Endothelial cell (in vitro differentiated cells): ENCODE measurements at regions not wholly inside any gene's neighbourhood (a gene's known extent, or its start where the extent isn't known, plus 50 kb on each side); places are given as distances from the start of the nearest gene placed in this dataset.

Source experiments
- DNase-seq: peaks from one replicate; pipeline ENCODE4 v3.0.0; 2021; ENCODE audit warnings: low spot score
- H3K27ac Mint-ChIP-seq: one replicate; pipeline ENCODE4 v1.8.0; 2021; ENCODE audit warnings: mixed read lengths, inconsistent platforms; ENCODE audit not compliant: unreplicated experiment
- H3K27me3 Mint-ChIP-seq: one replicate; pipeline ENCODE4 v1.8.0; 2021; ENCODE audit warnings: mild to moderate bottlenecking, moderate library complexity, mixed read lengths, inconsistent platforms; ENCODE audit not compliant: unreplicated experiment
- H3K36me3 Mint-ChIP-seq: one replicate; pipeline ENCODE4 v1.8.0; 2021; ENCODE audit warnings: mild to moderate bottlenecking, low read depth, mixed read lengths, inconsistent platforms; ENCODE audit not compliant: unreplicated experiment
- H3K4me1 Mint-ChIP-seq: one replicate; pipeline ENCODE4 v1.8.0; 2021; ENCODE audit warnings: mild to moderate bottlenecking, mixed read lengths, inconsistent platforms; ENCODE audit not compliant: unreplicated experiment
- H3K4me3 Mint-ChIP-seq: one replicate; pipeline ENCODE4 v1.8.0; 2021; ENCODE audit warnings: mild to moderate bottlenecking, mixed read lengths, inconsistent platforms; ENCODE audit not compliant: unreplicated experiment
- H3K9me3 Mint-ChIP-seq: one replicate; pipeline ENCODE4 v1.8.0; 2021; ENCODE audit warnings: mixed read lengths, inconsistent platforms; ENCODE audit not compliant: unreplicated experiment
- TF ChIP-seq, protein P1 (sequence below): fragments of 200-600 bp; sonication (generic); IDR thresholded peaks from one replicate; pipeline ENCODE4 v1.5.0; 2021; ENCODE audit warnings: antibody characterized with exemption; ENCODE audit not compliant: unreplicated experiment

DNA sequence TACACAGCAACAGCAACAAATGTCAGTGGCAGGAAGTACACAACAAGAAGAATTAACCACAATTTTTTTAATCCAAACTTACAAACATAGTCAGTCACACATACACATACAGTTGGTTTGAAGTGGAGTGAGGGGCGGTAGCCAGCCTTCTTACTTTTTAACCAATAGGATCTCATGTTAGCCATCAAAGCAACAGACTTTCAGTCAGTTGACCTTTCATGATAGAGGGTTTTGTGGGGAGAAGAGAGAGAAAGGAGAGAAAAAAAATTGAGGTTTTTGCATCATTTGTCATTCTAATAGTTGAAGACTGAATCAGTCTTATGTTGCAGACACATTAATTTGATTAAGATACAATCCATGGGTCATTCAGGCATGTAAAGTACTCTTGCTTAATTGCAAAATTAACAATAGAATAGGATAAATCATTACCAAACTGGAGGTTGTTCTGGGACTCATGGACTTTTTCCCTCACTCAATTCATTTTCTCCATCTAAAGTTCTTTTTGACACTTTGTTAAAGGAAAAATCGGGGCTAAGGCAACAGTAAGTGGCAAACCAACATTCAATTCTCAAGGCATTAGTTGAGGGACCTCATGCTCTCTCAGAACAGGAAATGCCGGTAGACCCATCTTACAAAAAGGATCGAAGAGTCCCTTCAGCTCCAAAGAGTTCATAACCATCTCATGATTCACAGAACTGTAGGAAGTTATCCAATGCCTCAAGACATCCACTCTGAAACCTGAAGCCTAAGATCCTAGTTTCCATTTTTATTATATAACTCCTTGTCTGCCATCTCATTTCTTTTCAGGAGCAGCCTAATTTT lies 159.5 kb upstream of the LPP start:
- H3K4me1 Mint-ChIP-seq: peaks cover 12% of the 10 kb centered on the region
- H3K4me3 Mint-ChIP-seq: no peak overlapping the region
- H3K27me3 Mint-ChIP-seq: no peaks in the 10 kb centered on the region
- no peak for DNase-seq
- H3K27ac Mint-ChIP-seq: no peak overlapping the region
- H3K36me3 Mint-ChIP-seq: no peaks in the 10 kb centered on the region
- TF ChIP-seq, protein P1, sequence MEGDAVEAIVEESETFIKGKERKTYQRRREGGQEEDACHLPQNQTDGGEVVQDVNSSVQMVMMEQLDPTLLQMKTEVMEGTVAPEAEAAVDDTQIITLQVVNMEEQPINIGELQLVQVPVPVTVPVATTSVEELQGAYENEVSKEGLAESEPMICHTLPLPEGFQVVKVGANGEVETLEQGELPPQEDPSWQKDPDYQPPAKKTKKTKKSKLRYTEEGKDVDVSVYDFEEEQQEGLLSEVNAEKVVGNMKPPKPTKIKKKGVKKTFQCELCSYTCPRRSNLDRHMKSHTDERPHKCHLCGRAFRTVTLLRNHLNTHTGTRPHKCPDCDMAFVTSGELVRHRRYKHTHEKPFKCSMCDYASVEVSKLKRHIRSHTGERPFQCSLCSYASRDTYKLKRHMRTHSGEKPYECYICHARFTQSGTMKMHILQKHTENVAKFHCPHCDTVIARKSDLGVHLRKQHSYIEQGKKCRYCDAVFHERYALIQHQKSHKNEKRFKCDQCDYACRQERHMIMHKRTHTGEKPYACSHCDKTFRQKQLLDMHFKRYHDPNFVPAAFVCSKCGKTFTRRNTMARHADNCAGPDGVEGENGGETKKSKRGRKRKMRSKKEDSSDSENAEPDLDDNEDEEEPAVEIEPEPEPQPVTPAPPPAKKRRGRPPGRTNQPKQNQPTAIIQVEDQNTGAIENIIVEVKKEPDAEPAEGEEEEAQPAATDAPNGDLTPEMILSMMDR: no peak
- H3K9me3 Mint-ChIP-seq: no peaks in the 10 kb centered on the region

DNA sequence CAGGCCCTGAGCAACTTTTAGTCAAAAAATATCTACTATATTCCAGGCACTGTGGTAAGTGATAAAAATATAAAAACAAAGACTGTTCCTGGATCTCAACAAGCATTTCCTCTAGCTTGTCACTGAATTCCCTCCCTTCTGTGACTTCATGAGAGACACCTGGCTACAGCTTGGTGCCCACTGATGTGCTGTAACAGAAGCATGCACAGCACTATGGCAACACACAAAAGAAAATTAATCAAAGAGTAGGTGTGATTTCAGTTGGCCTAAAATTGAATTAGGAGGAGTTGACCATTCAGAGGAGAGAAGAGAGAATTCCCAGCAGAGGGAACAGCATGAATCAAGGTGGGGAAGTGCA lies 158.9 kb upstream of the LPP start:
- no peaks in the 10 kb centered on the region for H3K9me3 Mint-ChIP-seq
- peaks cover 11% of the 10 kb centered on the region for H3K4me1 Mint-ChIP-seq
- H3K4me3 Mint-ChIP-seq: no peak overlapping the region
- TF ChIP-seq, protein P1: no peak
- no peak overlapping the region for H3K27ac Mint-ChIP-seq
- no peaks in the 10 kb centered on the region for H3K36me3 Mint-ChIP-seq
- H3K27me3 Mint-ChIP-seq: no peaks in the 10 kb centered on the region
- no peak for DNase-seq

DNA sequence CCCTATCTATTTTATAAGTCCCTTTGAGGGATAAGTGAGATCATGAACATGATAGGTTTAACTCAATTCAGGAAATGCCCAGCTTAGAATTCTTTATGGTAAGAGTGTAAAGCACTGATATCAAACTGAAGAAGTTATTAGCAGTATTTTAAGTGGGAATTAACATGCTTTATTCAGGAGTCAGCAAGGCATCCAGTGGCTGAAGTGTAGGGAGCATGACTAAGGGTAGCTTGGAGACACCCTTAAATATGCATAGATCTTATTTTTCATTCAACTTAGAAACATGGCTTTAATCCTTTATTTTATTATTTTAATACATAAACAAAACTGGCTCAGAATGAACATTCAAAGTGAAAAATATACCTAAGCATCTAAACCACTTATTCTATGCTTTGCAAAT lies 158.3 kb upstream of the LPP start:
- no peaks in the 10 kb centered on the region for H3K27me3 Mint-ChIP-seq
- TF ChIP-seq, protein P1: no peak
- no peaks in the 10 kb centered on the region for H3K9me3 Mint-ChIP-seq
- no peak overlapping the region for H3K4me3 Mint-ChIP-seq
- H3K27ac Mint-ChIP-seq: no peak overlapping the region
- peaks cover 11% of the 10 kb centered on the region for H3K4me1 Mint-ChIP-seq
- DNase-seq: no peak
- no peaks in the 10 kb centered on the region for H3K36me3 Mint-ChIP-seq

DNA sequence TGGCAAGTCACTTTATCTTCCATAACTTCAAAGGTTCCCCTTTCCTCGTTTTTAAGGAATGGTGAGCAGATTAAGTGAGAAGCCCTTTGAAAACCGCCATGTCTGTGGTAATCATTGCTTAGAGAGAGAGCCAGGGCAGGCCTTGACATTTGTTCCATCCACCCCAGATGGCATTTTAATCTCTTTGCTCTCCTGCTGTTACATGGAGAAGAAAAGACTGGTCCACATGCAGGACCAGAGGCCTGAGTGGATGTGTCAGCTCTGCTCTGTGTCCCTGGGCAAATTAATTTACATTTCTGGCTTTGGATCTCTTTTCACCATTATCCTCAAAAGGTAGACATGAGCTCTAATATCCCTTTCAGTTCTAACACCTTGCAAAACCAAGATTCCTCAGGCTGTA lies 157.3 kb upstream of the LPP start:
- no peak overlapping the region for H3K4me3 Mint-ChIP-seq

DNA sequence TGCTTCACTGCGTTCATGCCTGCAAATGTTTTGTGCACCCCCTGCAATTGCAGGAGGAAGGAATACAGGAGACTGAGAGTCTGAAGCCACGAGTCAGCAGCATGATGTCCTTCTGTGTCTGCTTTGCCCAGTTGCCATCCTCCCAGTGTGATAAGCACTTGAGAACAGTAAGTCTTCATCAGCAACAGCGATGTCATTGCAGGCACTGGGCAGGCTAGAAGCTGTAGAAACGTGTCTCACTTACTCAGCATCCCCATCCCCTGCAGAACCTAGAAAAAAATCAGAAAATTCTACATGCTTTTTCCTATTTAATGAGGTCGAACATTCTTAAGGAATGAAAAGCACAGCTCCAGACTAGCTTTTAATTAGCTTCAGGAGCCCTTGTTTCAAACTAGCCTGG lies 156.5 kb upstream of the LPP start:
- H3K27ac Mint-ChIP-seq: no peak overlapping the region
- no peaks in the 10 kb centered on the region for H3K9me3 Mint-ChIP-seq
- no peaks in the 10 kb centered on the region for H3K36me3 Mint-ChIP-seq
- DNase-seq: no peak
- peaks cover 11% of the 10 kb centered on the region for H3K4me1 Mint-ChIP-seq
- no peak overlapping the region for H3K4me3 Mint-ChIP-seq
- TF ChIP-seq, protein P1: no peak
- H3K27me3 Mint-ChIP-seq: peaks cover 1% of the 10 kb centered on the region

More for the DNA sequence above, 157.3 kb upstream of the LPP start:
- TF ChIP-seq, protein P1: no peak
- H3K27ac Mint-ChIP-seq: no peak overlapping the region
- H3K9me3 Mint-ChIP-seq: no peaks in the 10 kb centered on the region
- no peaks in the 10 kb centered on the region for H3K27me3 Mint-ChIP-seq
- DNase-seq: no peak
- no peaks in the 10 kb centered on the region for H3K36me3 Mint-ChIP-seq
- H3K4me1 Mint-ChIP-seq: peaks cover 11% of the 10 kb centered on the region
